ENCODE measurements at regions not wholly inside any gene's neighbourhood (a gene's known extent, or its start where the extent isn't known, plus 50 kb on each side); places are given as distances from the start of the nearest gene placed in this dataset.

DNA sequence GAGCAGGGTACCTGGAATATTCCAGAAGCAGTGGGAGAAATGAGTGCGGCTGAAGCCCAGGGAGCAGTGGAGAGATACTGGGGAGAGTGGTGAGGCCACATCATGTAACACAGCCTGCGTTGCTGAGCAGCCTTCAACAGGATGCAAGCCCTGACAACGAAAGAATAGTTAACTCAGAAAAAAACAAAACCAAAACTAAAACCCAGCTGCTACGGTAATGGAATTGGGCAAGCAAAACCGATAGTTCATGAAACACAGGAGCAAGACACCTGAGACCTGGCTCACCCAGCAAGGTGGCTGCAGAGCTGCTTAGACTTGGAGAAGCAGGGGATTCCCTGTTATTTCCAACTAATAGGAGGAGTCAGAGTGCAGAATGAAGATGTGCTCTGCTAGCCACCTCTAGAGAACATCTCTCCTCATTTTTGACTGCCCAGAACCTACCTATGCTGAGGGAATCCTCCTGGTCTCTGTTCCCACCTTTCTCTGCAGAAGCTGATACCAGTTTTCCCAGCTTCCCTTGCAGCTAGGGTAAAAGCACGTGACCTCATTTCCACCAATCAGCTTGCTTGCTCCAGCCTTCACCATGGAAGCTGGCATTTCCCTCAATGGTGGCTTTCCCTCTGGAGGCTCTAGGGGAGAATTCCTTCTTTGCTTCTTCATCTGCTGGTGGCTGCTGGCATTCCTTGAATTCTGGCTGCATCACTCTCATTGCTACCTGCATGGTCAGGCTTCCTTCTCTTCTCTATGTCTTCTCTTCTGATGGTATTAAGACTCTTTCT lies 59.4 kb upstream of the XYLT1 start:
- no peak for DNase-seq

DNA sequence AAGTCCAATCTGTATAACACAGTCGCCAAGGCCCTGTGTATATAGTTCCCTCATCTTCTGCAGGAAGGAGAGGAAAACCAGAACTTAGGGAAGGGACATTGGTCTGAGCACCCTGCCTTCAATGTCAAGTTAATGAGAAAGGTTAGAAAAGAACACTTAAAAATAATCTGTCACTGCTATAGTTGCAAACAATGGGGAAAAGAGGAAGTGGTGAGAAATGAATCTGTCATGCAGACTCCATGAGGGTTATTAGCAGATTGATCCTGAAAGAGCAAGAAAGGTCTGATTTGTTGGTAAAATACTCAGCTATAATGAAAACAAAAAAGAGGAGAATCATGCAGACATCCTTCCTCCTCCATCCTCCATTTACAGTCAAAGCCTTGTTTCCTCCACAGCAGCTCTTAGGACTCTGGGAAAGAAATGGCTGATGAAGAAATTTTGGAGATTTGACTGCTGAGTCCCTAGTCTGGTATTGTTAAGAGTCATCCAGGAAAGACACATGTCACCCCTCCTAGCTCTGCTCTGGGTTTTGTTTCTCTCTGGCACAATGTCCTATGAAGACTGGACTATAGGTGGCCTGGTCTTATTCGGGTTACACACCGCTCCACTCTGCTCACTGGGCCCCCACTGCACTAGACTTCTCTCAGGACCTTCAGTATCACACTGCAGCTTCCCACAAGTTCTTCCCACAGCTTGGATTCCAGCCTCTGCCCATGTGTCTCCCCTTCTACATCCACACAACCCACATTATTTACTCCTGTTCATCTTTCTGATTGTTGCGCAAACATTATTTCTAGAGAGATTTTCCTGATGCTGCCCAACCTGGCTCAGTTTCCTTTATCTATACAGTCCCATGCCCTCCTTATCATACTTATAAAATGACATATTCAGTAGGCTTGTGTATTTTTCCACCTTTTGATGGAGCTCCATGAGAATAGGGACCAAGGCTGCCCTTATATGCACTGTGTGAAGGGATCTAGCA lies 56.5 kb upstream of the XYLT1 start:
- DNase-seq = peak; percentile 1 to 14

DNA sequence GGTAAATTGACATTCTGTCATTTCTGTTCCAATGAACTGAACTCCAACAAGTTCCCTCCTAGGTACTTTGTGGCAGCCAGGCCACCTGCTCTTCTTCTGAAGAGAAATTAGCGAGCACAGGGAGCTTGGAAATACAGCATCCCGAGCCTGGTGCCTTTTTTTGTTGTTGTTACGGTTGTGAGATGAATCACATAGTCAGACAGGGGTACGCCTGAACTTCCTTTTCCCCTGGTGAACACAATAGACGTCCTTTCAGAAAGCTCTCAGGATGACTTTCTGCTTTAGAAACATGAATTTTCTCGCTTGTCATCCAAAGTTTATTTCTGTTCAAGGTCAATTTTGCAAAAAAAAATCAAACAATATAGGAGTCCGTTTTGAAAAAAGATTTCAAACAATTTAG lies 53.9 kb upstream of the XYLT1 start:
- no peak for DNase-seq

DNA sequence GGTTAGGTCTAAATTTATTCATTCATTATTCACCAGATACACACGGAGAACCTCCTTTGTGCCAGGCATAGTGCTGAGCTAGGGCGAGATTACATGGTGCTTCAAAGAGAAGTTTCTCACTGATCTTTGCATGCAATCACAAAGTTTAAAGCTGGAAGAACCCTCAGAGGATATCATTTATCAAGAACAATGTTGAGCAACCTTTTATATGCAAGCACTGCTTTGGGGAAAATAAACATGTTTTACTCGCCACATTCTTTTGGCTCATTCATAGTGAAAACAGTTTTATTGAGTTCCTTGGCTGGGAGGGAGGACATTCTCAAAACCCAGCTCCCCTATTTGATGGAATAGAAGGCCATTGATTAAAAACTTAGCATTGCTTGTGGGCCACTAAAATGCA lies 49.8 kb upstream of the XYLT1 start:
- no peak for DNase-seq
